Omental fat pad (tissue), 3 donors: ENCODE measurements at regions not wholly inside any gene's neighbourhood (a gene's known extent, or its start where the extent isn't known, plus 50 kb on each side); places are given as distances from the start of the nearest gene placed in this dataset.

Source experiments
- ATAC-seq: fragments of 150-250 bp; one replicate; pipeline ENCODE4 v1.9.1; 2016; ENCODE audit warnings: mild to moderate bottlenecking, moderate library complexity; ENCODE audit not compliant: low FRiP score
- DNase-seq: peaks from one replicate; pipeline ENCODE4 v3.0.0-alpha.2; 2019; ENCODE audit warnings: low spot score
- CTCF ChIP-seq, 3 donors: fragments of 450-650 bp; IDR thresholded peaks; one replicate each; pipeline ENCODE4 v1.5.1; 2016 to 2017; ENCODE audit warnings: antibody characterized with exemption in 3 of 3, mild to moderate bottlenecking in 3 of 3, moderate library complexity in 2 of 3

- DNase-seq (no peak), ATAC-seq (no peak)
- TF ChIP-seq CTCF (IDR thresholded peaks at IDR 0.05), result no peak
Observed at GRCh38 chr1:30371888-30372791, 351.2 kb downstream of the MATN1 start.

- TF ChIP-seq CTCF (IDR thresholded peaks at IDR 0.05), result no peak
- DNase-seq (no peak), ATAC-seq (no peak)
Observed at GRCh38 chr1:30371179-30371788, 352.1 kb downstream of the MATN1 start.

- TF ChIP-seq CTCF (IDR thresholded peaks at IDR 0.05), result no peak
- DNase-seq (no peak), ATAC-seq (no peak)
Observed at GRCh38 chr1:30368651-30369240, 354.6 kb downstream of the MATN1 start.

GRCh38 chr1:30366911-30367310, 356.5 kb downstream of the MATN1 start:
- TF ChIP-seq CTCF (IDR thresholded peaks at IDR 0.05), result no peak
- DNase-seq (no peak), ATAC-seq (no peak)

- TF ChIP-seq CTCF (IDR thresholded peaks at IDR 0.05), result no peak
- ATAC-seq (no peak), DNase-seq (no peak)
Observed at GRCh38 chr1:30366199-30366598, 357.2 kb downstream of the MATN1 start.

- DNase-seq, result no peak
- ATAC-seq, result no peak
- no peak for TF ChIP-seq CTCF (IDR thresholded peaks at IDR 0.05)
Observed at GRCh38 chr1:30365596-30365995, 357.8 kb downstream of the MATN1 start.
